Anterior cingulate cortex (tissue), 58 donors: ENCODE measurements at regions not wholly inside any gene's neighbourhood (a gene's known extent, or its start where the extent isn't known, plus 50 kb on each side); places are given as distances from the start of the nearest gene placed in this dataset.

Experiments
- DNase-seq, 58 donors: peaks; one replicate each; lab custom pipeline; 2025; lab: John Stamatoyannopoulos, UW

- DNase-seq: no peak
Observed at GRCh38 chr11:111194860-111195568, 50.5 kb upstream of the POU2AF2 start.

DNA sequence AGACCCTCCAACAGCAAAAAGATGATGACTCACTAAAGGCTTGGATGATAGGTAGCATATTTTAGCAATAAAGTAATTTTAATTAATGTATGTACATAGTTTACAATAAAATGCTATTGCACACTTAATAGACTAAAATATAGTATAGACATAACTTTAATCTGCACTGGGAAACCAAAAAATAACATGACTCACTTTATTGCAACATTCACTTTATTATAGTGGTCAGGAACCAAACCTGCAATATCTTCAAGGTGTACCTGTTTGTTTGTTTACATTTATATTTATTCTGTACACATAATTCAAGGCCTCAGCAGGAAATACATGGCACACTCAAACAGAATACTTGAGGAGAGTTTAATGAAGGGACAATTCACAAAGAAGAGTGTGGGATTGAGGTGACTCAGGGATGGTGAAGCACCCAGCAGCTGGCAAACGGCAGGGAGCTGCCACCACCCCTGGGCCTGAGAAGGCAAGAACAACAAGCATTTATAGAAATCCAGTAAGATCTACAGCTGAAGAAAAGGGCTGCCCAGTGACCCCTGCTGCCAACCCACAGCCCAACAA lies 51.5 kb upstream of the POU2AF2 start:
- no peak for DNase-seq

GRCh38 chr11:111189466-111189865 lies 56.1 kb upstream of the POU2AF2 start:
- DNase-seq: no peak

DNA sequence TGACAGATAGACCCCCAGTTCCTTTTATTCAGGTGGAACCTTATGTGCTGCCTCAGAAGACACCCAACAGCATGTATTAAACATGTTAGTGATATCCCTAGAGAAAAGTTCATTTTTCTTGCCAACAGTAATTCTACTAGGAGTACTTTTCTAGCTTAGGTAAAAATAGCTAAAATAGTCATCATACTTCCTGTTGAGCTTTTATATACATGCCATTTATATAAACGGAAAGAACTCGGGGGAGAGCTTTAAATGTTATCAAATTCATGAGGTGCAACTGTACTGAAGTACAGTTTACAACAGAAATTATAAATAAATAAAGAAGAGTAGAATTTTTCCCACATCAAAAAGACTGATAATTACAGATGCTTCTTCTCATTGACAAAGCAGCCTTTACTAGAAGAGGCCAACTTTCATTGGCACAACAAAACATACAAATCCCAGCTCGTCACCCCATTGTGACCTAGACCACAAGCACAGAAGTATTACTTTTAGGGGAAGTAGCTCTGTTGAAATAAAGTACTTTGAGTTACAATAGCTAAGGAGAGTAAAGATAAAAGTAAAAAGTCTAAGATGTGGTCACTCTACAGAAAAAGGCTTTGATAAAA lies 59.1 kb upstream of the POU2AF2 start:
- DNase-seq: no peak

DNA sequence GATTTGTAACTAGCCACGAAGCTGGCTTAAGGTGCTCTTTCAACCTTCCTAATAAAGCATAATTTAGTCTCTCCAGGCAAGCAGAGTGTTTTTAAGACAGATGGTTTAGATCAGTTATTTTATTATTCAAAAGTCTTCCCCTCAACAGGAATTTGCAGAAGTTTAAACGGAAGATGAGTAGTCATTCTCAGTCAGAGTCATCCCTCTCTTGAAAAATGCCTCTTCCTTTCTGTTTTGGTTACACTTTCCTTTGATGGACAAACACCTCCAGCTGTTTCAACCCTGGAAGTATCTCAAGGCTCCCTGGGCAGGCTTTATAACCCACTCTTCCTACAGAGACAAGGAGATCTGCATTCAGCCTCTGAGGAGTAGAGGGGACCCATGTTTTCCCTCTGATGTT lies 60.3 kb upstream of the POU2AF2 start:
- no peak for DNase-seq

GRCh38 chr11:111183706-111184105 lies 61.8 kb upstream of the POU2AF2 start:
- DNase-seq: no peak

- DNase-seq: no peak
Observed at GRCh38 chr11:111179184-111179910, 66.2 kb upstream of the POU2AF2 start.

DNA sequence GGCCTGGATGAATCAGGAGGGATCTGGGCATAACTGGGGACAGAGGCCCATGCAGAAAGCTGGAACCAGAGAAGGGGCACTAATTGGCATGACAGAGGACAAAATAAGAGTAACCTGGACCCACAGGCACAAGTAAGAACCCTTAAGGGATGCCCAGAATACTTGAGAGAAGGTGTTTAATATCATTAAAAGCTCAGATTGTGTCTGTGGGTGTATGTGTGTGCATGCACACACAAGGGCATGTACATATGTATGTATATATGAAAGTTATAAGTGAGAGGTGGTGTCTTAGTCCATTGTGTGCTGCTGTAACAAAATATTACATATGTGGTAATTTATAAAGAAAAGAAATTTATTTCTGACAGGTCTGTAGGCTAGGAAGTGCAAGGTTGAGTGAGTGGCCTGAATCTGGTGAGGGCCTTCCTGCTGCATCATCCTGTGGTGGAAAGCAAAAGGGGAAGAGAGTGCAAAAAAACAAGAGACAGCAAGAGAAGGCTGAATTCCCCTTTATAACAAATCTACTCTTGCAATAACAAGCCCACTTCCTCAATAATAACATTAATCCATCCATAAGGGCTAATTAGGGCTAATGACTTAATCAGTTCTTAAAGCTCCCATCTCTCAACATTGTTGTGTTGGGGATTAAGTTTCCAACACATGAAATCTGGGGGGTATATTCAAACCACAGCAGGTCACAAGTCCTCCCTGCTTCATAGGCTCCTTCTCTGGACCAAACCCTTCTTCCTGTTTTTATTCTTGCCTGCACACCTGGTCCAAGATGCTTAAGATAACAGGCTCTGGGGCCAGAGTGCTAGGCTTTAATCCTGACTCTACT lies 68.3 kb upstream of the POU2AF2 start:
- no peak for DNase-seq

- no peak for DNase-seq
Observed at GRCh38 chr11:111176603-111177002, 68.9 kb upstream of the POU2AF2 start.

DNA sequence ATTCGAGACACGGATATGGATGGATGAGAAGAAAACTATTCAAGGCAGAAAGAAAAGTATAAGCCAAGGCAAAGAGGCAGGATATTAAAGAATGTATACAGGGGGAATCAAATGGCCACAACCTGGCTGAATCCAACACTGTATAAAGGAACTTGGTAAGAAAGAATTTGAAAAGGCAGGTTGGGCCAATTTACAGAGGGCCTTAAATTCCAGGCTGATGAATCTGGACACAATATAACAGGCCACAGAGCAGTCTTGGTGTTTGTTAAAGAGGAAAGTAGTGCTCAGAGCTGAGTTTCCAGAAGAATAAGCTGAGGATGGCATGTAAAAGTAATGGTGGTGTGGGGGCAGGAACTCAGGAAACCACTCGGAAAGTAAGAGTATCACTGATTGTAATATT lies 72.3 kb upstream of the POU2AF2 start:
- no peak for DNase-seq

- peak in 1 of 58 donors; percentile 2 for DNase-seq
Observed at GRCh38 chr11:111172321-111172862, 73.1 kb upstream of the POU2AF2 start.

DNA sequence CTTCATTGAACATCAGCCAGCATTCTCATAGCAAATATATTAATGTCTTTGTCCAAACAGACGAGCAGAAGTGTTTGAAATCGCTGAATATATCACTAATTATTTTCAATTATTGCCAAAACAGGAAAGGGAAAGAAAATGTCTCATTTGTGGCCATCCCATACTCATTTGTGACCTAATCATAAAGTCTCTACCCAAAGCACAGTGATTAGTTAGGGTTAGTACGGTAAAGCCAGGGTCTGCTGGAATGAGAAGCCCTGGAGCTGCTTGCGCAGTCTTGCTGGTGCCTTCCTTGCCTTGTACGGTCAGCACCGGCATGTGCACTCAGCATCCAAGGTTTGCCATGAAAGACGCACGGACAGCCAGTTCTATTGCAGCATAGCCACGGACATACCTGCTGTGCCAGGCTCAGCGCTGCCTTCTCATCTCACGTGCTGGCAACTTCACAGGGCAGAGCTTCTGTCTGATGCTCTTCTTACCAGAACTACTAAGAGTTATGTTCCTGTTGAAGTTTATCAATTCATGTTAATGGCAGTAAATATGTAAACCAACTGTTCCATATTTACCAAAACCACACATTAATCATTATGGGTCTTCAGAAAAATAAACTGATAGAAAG lies 74.7 kb upstream of the POU2AF2 start:
- DNase-seq: no peak

DNA sequence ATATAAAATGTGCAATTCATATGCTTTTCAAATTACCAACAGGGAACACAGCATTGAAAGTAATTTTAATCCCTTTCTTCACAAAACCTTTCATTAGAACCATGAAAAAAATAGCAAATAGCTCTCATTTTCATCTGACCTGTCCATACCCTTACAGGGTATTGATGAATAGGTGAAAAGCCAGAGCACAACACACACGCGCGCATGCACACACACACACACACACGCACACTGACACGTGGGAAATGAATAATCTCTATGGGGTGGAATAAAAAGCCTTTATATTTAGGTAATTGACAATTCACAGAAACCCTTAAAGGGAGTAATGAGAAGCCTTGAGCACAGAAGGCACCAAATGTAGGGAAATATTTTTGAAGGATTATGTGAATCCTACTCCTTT lies 76.2 kb upstream of the POU2AF2 start:
- DNase-seq: no peak

DNA sequence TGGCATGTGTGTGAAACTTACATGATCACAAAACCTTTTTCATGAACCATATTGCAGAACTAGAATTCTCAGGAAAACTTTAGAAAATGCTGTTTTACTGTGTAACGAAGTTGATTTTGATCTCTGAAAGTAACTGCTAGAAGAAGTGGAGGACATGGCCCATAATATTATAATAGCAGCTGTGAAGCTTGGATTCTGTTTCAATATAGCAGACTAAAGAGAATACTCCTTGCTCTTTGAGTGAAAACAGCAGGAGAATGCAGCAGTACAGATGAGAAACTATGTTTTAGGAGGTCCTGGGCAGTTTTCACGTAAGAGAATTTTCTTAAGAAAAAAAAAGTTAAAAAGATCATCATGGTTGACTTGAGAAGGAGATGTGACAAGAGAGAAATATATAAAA lies 76.7 kb upstream of the POU2AF2 start:
- no peak for DNase-seq

DNA sequence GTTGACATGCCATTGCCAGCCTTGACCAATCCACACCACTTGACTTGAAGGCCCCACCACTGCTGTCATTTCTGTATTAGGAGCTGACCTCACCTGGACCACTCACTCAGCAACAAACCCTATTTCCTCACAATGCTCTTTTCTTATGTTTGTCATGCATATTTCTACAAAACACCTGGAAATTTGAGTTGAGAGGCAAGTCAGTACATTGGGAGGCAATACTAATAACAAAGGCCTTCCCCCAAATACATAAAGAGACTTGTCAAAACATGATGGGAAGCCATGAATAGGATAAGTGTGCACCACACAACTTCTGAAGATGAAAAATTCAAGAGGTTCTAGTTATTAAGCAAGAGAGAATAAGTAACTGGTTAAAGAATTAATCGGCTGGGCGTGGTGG lies 77.9 kb upstream of the POU2AF2 start:
- no peak for DNase-seq

- no peak for DNase-seq
Observed at GRCh38 chr11:111166598-111166997, 78.9 kb upstream of the POU2AF2 start.

DNA sequence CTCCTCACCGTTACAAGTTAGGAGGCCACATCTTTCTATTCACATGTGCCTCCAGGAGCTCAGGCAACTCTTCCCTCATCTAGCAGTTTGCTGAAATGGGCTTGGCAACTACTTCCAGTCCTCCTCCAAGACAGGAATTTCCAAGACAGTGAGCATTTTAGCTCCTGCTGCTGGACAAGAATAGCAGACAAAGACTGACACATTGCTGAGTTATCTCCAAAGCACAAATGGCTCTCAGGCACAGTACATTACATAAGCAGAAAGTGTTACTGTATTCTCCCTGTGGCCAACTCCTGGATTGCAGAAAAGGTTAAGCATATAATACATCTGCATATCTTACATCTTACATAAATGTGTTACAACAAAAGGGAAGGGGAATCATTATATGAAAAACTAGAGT lies 83.2 kb upstream of the POU2AF2 start:
- peak in 13 of 58 donors; percentile 6 to 36 (median 16) for DNase-seq

DNA sequence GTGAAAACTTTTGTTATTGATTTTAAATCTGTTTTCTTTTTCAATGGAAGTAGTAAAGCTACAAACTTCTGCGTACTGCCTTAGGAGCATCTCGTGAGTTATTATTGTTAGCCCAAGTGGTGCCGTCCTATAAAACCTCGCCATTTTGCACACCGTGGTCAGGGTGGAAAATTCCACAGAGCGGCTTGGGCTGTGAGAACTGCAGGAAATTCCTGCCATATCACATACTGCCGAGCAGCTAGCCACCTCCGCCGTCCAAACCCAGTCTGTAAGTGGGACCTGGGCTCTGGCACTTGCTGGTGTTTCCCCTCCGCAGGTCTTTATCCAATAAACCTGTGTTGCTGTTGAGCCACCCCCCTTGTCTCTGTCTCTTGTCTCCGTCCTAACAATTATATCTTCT lies 88.0 kb upstream of the POU2AF2 start:
- DNase-seq: no peak

DNA sequence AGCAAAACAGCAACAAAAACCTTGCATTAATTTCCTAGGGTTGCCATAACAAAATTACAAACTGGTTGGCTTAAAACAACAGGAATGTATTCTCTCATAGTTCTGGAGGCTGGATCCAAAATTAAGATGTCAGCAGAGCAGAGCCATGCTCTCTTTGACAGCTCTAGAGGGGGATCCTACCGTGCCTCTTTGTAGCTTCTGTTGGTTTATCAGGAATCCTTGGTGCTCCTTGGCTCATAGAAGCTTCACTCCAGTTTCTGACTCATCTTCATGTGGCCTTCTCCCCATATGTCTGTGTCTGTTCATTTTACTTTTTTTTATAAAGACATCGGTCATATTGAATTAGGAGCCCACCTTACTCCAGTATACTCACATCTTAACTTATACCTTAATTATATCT lies 90.5 kb upstream of the POU2AF2 start:
- no peak for DNase-seq

- DNase-seq: no peak
Observed at GRCh38 chr11:111153194-111153593, 92.3 kb upstream of the POU2AF2 start.
